IPS-18a (cell line): ENCODE measurements at regions not wholly inside any gene's neighbourhood (a gene's known extent, or its start where the extent isn't known, plus 50 kb on each side); places are given as distances from the start of the nearest gene placed in this dataset.

ENCODE experiments used
- H3K27ac ChIP-seq: one replicate; pipeline ENCODE4 v1.5.1; 2013; ENCODE audit warnings: low read length
- H3K27me3 ChIP-seq: one replicate; pipeline ENCODE4 v1.6.1; 2013; ENCODE audit warnings: mild to moderate bottlenecking, low read length; ENCODE audit not compliant: control insufficient read depth, insufficient read depth
- H3K36me3 ChIP-seq: one replicate; pipeline ENCODE4 v1.6.1; 2013; ENCODE audit warnings: low read depth, low read length; ENCODE audit not compliant: control insufficient read depth
- H3K4me1 ChIP-seq: one replicate; pipeline ENCODE4 v1.6.1; 2013; ENCODE audit warnings: low read depth, low read length; ENCODE audit not compliant: control insufficient read depth
- H3K4me3 ChIP-seq: one replicate; pipeline ENCODE4 v1.5.1; 2013; ENCODE audit warnings: low read length
- H3K9ac ChIP-seq: one replicate; pipeline ENCODE4 v1.6.1; 2013; ENCODE audit warnings: mild to moderate bottlenecking, low read length, moderate library complexity
- H3K9me3 ChIP-seq: one replicate; pipeline ENCODE4 v1.6.1; 2013; ENCODE audit warnings: low read depth, low read length; ENCODE audit not compliant: control insufficient read depth

GRCh38 chr1:238589843-238590435, 699.2 kb upstream of the ZP4 start:
- no peaks in the 10 kb centered on the region for H3K4me1 ChIP-seq
- no peak overlapping the region for H3K9ac ChIP-seq
- H3K27me3 ChIP-seq: no peaks in the 10 kb centered on the region
- H3K36me3 ChIP-seq: no peaks in the 10 kb centered on the region
- no peak overlapping the region for H3K4me3 ChIP-seq
- no peak overlapping the region for H3K27ac ChIP-seq
- H3K9me3 ChIP-seq: no peaks in the 10 kb centered on the region

- no peaks in the 10 kb centered on the region for H3K36me3 ChIP-seq
- H3K4me1 ChIP-seq: no peaks in the 10 kb centered on the region
- H3K9me3 ChIP-seq: no peaks in the 10 kb centered on the region
- H3K27me3 ChIP-seq: no peaks in the 10 kb centered on the region
- no peak overlapping the region for H3K9ac ChIP-seq
- no peak overlapping the region for H3K4me3 ChIP-seq
- no peak overlapping the region for H3K27ac ChIP-seq
Measured at GRCh38 chr1:238582816-238583215, 692.1 kb upstream of the ZP4 start.

GRCh38 chr1:238581332-238581731, 690.6 kb upstream of the ZP4 start:
- H3K4me1 ChIP-seq: no peaks in the 10 kb centered on the region
- no peaks in the 10 kb centered on the region for H3K27me3 ChIP-seq
- H3K4me3 ChIP-seq: no peak overlapping the region
- no peaks in the 10 kb centered on the region for H3K36me3 ChIP-seq
- H3K9me3 ChIP-seq: no peaks in the 10 kb centered on the region
- H3K9ac ChIP-seq: no peak overlapping the region
- no peak overlapping the region for H3K27ac ChIP-seq

GRCh38 chr1:238568735-238569134, 678.0 kb upstream of the ZP4 start:
- Histone ChIP-seq H3K9ac (no peak overlapping the region), H3K27me3 (no peaks in the 10 kb centered on the region), H3K36me3 (no peaks in the 10 kb centered on the region), H3K9me3 (no peaks in the 10 kb centered on the region), H3K4me1 (no peaks in the 10 kb centered on the region), H3K4me3 (no peak overlapping the region), H3K27ac (no peak overlapping the region)

- no peaks in the 10 kb centered on the region for H3K4me1 ChIP-seq
- H3K4me3 ChIP-seq: no peak overlapping the region
- no peaks in the 10 kb centered on the region for H3K36me3 ChIP-seq
- H3K9ac ChIP-seq: no peak overlapping the region
- no peaks in the 10 kb centered on the region for H3K27me3 ChIP-seq
- no peak overlapping the region for H3K27ac ChIP-seq
- H3K9me3 ChIP-seq: no peaks in the 10 kb centered on the region
Measured at GRCh38 chr1:238562341-238562740, 671.6 kb upstream of the ZP4 start.

GRCh38 chr1:238558746-238559145, 668.0 kb upstream of the ZP4 start:
- Histone ChIP-seq H3K27ac (no peak overlapping the region), H3K4me1 (no peaks in the 10 kb centered on the region), H3K9ac (no peak overlapping the region), H3K4me3 (no peak overlapping the region), H3K27me3 (no peaks in the 10 kb centered on the region), H3K36me3 (no peaks in the 10 kb centered on the region), H3K9me3 (no peaks in the 10 kb centered on the region)

- H3K4me3 ChIP-seq: no peak overlapping the region
- H3K4me1 ChIP-seq: no peaks in the 10 kb centered on the region
- no peak overlapping the region for H3K27ac ChIP-seq
- H3K27me3 ChIP-seq: no peaks in the 10 kb centered on the region
- H3K9ac ChIP-seq: no peak overlapping the region
- H3K9me3 ChIP-seq: no peaks in the 10 kb centered on the region
- no peaks in the 10 kb centered on the region for H3K36me3 ChIP-seq
Measured at GRCh38 chr1:238558156-238558555, 667.4 kb upstream of the ZP4 start.

- Histone ChIP-seq H3K27me3 (no peaks in the 10 kb centered on the region), H3K27ac (no peak overlapping the region), H3K9me3 (no peaks in the 10 kb centered on the region), H3K36me3 (no peaks in the 10 kb centered on the region), H3K4me1 (no peaks in the 10 kb centered on the region), H3K4me3 (no peak overlapping the region), H3K9ac (no peak overlapping the region)
Measured at GRCh38 chr1:238552271-238552670, 661.5 kb upstream of the ZP4 start.

GRCh38 chr1:238549137-238549536, 658.4 kb upstream of the ZP4 start:
- Histone ChIP-seq H3K27me3 (no peaks in the 10 kb centered on the region), H3K4me1 (no peaks in the 10 kb centered on the region), H3K36me3 (no peaks in the 10 kb centered on the region), H3K27ac (no peak overlapping the region), H3K9ac (no peak overlapping the region), H3K4me3 (no peak overlapping the region), H3K9me3 (no peaks in the 10 kb centered on the region)

GRCh38 chr1:238546118-238546517, 655.4 kb upstream of the ZP4 start:
- no peak overlapping the region for H3K27ac ChIP-seq
- no peaks in the 10 kb centered on the region for H3K4me1 ChIP-seq
- no peak overlapping the region for H3K4me3 ChIP-seq
- H3K36me3 ChIP-seq: no peaks in the 10 kb centered on the region
- H3K9ac ChIP-seq: no peak overlapping the region
- no peaks in the 10 kb centered on the region for H3K27me3 ChIP-seq
- H3K9me3 ChIP-seq: no peaks in the 10 kb centered on the region

GRCh38 chr1:238537641-238538040, 646.9 kb upstream of the ZP4 start:
- Histone ChIP-seq H3K4me1 (no peaks in the 10 kb centered on the region), H3K9ac (no peak overlapping the region), H3K9me3 (no peaks in the 10 kb centered on the region), H3K36me3 (no peaks in the 10 kb centered on the region), H3K27ac (no peak overlapping the region), H3K27me3 (no peaks in the 10 kb centered on the region), H3K4me3 (no peak overlapping the region)

- no peak overlapping the region for H3K4me3 ChIP-seq
- no peaks in the 10 kb centered on the region for H3K4me1 ChIP-seq
- H3K9me3 ChIP-seq: no peaks in the 10 kb centered on the region
- H3K9ac ChIP-seq: no peak overlapping the region
- no peak overlapping the region for H3K27ac ChIP-seq
- H3K27me3 ChIP-seq: no peaks in the 10 kb centered on the region
- no peaks in the 10 kb centered on the region for H3K36me3 ChIP-seq
Measured at GRCh38 chr1:238530209-238530851, 639.6 kb upstream of the ZP4 start.
